Suprapubic skin (tissue), 4 donors: ENCODE measurements at regions not wholly inside any gene's neighbourhood (a gene's known extent, or its start where the extent isn't known, plus 50 kb on each side); places are given as distances from the start of the nearest gene placed in this dataset.
"Not testable (repeated sequence)": the region's sequence is repeated elsewhere in the genome, so short reads cannot be mapped to it uniquely, and the experiment has no call there.

Experiments
- DNase-seq, 2 donors: peaks; one replicate each; pipeline ENCODE4 v3.0.0-alpha.2; 2019; ENCODE audit warnings: low spot score in 2 of 2
- H3K27ac ChIP-seq: fragments of 200-600 bp; sonication (generic); one replicate; pipeline ENCODE4 v1.5.1; 2019
- H3K27me3 ChIP-seq: fragments of 200-600 bp; sonication (generic); one replicate; pipeline ENCODE4 v1.5.1; 2019
- H3K36me3 ChIP-seq: fragments of 200-600 bp; sonication (generic); one replicate; pipeline ENCODE4 v1.5.1; 2019
- H3K4me1 ChIP-seq: fragments of 200-600 bp; sonication (generic); one replicate; pipeline ENCODE4 v1.5.1; 2019
- H3K4me3 ChIP-seq: fragments of 200-600 bp; sonication (generic); one replicate; pipeline ENCODE4 v1.5.1; 2019; ENCODE audit warnings: mild to moderate bottlenecking
- H3K9me3 ChIP-seq: fragments of 200-600 bp; sonication (generic); one replicate; pipeline ENCODE4 v1.5.1; 2019
- EP300 ChIP-seq: sonication (generic); formaldehyde crosslinking; IDR thresholded peaks from one replicate; pipeline ENCODE4 v1.6.1; 2017; ENCODE audit warnings: antibody characterized with exemption
- POLR2A ChIP-seq, 2 donors: fragments of 450-650 bp; IDR thresholded peaks; one replicate each; pipeline ENCODE4 v1.6.1; 2017; ENCODE audit warnings: antibody characterized with exemption in 2 of 2, mild to moderate bottlenecking in 2 of 2, moderate library complexity in 2 of 2
- POLR2AphosphoS5 ChIP-seq, 3 donors: sonication (generic); formaldehyde crosslinking; IDR thresholded peaks; one replicate each; pipeline ENCODE4 v1.6.1; 2017; ENCODE audit warnings: antibody characterized with exemption in 3 of 3
- WGBS: methylation state at CpG from one replicate; pipeline ENCODE4 v1.1.5; 2018; 5-methylcytosine and 5-hydroxymethylcytosine counted together
- TF ChIP-seq, protein P1 (sequence below), 2 donors: fragments of 200-600 bp in 1 of 2; fragments of 450-650 bp in 1 of 2; sonication (generic) in 1 of 2; IDR thresholded peaks; one replicate each; pipeline ENCODE4 v1.5.1; 2016 to 2019; ENCODE audit warnings: antibody characterized with exemption in 2 of 2, mild to moderate bottlenecking in 1 of 2, moderate library complexity in 1 of 2

GRCh38 chr7:79604841-79605240, 151.4 kb upstream of the MAGI2 start:
- 81% methylated on average over 4 of the region's 4 CpGs for WGBS
- Histone ChIP-seq H3K36me3 (no peaks in the 10 kb centered on the region), H3K4me3 (no peak overlapping the region), H3K27me3 (no peaks in the 10 kb centered on the region), H3K4me1 (no peaks in the 10 kb centered on the region), H3K9me3 (no peaks in the 10 kb centered on the region), H3K27ac (no peak overlapping the region)
- DNase-seq: no peak
- no peak for TF ChIP-seq POLR2AphosphoS5 (IDR thresholded peaks at IDR 0.05)
- TF ChIP-seq POLR2A (IDR thresholded peaks at IDR 0.05): no peak
- TF ChIP-seq, protein P1, sequence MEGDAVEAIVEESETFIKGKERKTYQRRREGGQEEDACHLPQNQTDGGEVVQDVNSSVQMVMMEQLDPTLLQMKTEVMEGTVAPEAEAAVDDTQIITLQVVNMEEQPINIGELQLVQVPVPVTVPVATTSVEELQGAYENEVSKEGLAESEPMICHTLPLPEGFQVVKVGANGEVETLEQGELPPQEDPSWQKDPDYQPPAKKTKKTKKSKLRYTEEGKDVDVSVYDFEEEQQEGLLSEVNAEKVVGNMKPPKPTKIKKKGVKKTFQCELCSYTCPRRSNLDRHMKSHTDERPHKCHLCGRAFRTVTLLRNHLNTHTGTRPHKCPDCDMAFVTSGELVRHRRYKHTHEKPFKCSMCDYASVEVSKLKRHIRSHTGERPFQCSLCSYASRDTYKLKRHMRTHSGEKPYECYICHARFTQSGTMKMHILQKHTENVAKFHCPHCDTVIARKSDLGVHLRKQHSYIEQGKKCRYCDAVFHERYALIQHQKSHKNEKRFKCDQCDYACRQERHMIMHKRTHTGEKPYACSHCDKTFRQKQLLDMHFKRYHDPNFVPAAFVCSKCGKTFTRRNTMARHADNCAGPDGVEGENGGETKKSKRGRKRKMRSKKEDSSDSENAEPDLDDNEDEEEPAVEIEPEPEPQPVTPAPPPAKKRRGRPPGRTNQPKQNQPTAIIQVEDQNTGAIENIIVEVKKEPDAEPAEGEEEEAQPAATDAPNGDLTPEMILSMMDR (IDR thresholded peaks at IDR 0.05): no peak
- TF ChIP-seq EP300: no peak

DNA sequence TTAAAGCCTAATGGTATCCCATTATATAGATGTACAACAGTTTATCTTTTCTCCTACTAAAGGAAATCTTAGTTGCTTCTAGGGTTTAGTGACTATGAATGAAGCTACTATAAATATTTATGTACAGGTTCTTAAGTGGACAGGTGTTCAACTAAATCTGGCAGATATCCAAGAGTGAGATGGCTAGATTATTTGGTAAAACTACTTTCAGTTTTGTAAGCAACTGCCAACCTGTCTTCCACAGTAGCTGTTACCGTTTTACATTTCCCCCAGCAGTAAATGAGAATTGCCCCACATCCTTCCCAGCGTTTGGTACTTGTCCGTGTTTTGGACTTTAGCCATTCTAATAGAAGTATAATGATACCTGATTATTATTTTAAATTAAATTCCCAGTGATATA, 144.9 kb upstream of the MAGI2 start:
- Histone ChIP-seq H3K36me3 (no peaks in the 10 kb centered on the region), H3K4me3 (no peak overlapping the region), H3K9me3 (no peaks in the 10 kb centered on the region), H3K27ac (no peak overlapping the region), H3K27me3 (no peaks in the 10 kb centered on the region), H3K4me1 (no peaks in the 10 kb centered on the region)
- no peak for DNase-seq
- 58% methylated on average over 3 of the region's 3 CpGs for WGBS
- TF ChIP-seq, protein P1 (IDR thresholded peaks at IDR 0.05): no peak
- TF ChIP-seq POLR2AphosphoS5 (IDR thresholded peaks at IDR 0.05) (no peak), EP300 (no peak), POLR2A (IDR thresholded peaks at IDR 0.05) (no peak)

DNA sequence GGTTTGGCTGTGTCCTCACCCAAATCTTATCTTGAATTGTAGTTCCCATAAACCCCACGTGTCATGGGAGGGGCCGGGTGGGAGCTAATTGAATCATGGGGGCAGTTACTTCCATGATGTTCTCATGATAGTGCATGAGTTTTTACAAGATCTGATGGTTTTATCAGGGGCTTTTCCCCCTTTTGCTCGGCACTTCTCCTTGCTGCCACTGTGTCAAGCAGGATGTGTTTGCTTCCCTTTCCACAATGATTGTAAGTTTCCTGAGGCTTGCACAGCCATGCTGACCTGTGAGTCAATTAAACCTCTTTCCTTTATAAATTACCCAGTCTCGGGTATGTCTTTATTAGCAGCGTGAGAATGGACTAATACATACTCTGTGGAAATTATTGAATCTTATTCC, 141.2 kb upstream of the MAGI2 start:
- H3K27ac ChIP-seq, H3K4me1 ChIP-seq, H3K9me3 ChIP-seq, H3K27me3 ChIP-seq, H3K36me3 ChIP-seq, H3K4me3 ChIP-seq, DNase-seq: not testable (repeated sequence)
- WGBS: 53% methylated on average over 5 of the region's 5 CpGs

GRCh38 chr7:79593866-79594301, 140.4 kb upstream of the MAGI2 start:
- no peak overlapping the region for H3K27ac ChIP-seq
- H3K4me3 ChIP-seq: no peak overlapping the region
- no peaks in the 10 kb centered on the region for H3K9me3 ChIP-seq
- no peaks in the 10 kb centered on the region for H3K27me3 ChIP-seq
- TF ChIP-seq POLR2AphosphoS5 (IDR thresholded peaks at IDR 0.05): no peak
- H3K4me1 ChIP-seq: no peaks in the 10 kb centered on the region
- H3K36me3 ChIP-seq: no peaks in the 10 kb centered on the region
- no peak for DNase-seq

DNA sequence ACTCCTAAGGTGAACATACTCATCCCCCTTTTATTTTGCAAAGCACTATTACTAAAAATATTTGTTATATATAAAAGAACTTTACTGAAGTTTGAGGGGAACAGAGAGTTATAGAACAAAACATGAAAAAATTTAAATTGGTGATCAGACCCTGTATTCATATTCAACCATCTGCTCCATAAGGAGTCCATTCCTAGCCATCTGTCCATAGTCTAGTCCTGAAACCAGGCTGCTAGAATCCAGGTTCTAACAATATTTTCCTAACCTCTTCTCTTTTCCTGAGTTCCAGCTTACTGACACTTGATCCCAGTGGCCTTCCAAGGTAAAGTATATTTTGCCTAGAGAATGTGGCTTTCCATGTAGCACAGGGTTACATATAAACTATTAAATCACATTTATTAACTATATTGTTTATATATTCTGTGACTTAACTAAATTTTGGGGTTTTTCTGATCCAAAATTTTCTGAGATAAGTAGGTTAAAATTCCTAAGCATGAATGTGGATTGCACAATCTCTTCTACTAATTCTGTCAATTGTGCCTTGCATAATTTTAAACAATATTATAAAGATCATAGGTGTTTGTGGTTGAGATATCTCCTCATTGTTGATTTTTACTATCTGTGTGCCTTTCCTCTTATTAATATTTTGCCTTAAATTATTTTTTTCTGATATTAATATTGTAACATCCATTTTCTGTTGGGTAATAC, 137.6 kb upstream of the MAGI2 start:
- TF ChIP-seq, protein P1 (IDR thresholded peaks at IDR 0.05): no peak
- TF ChIP-seq POLR2AphosphoS5 (IDR thresholded peaks at IDR 0.05) (no peak), EP300 (no peak), POLR2A (IDR thresholded peaks at IDR 0.05) (no peak)

DNA sequence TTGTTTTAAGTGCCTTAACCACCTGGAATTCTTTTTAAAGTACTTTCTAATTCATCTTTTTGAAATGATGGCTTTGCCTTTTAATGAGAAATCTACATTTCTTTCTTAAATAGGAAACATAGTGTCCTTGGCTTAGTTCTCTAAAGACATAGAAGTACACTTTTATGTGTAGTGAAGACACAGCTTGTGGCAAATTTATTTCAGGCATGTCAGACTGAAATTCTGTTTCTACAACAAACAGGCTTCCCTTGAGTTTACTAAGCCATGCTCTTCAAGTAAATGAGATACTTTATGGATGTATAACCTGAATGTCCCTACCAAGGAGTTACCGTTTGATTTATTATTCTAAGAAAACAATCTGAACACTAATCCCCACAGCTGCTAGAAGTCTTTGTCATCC, 136.9 kb upstream of the MAGI2 start:
- DNase-seq: no peak
- no peaks in the 10 kb centered on the region for H3K4me1 ChIP-seq
- H3K9me3 ChIP-seq: no peaks in the 10 kb centered on the region
- no peaks in the 10 kb centered on the region for H3K27me3 ChIP-seq
- no peak overlapping the region for H3K4me3 ChIP-seq
- H3K27ac ChIP-seq: no peak overlapping the region
- no peaks in the 10 kb centered on the region for H3K36me3 ChIP-seq
- TF ChIP-seq POLR2A (IDR thresholded peaks at IDR 0.05) (no peak), POLR2AphosphoS5 (IDR thresholded peaks at IDR 0.05) (no peak), EP300 (no peak)
- TF ChIP-seq, protein P1 (IDR thresholded peaks at IDR 0.05): no peak
- WGBS: 74% methylated on average over 1 of the region's 1 CpG

More for the DNA sequence above, 137.6 kb upstream of the MAGI2 start:
- no peaks in the 10 kb centered on the region for H3K27me3 ChIP-seq
- no peaks in the 10 kb centered on the region for H3K4me1 ChIP-seq
- no peaks in the 10 kb centered on the region for H3K9me3 ChIP-seq
- no peak overlapping the region for H3K27ac ChIP-seq
- no peak overlapping the region for H3K4me3 ChIP-seq
- DNase-seq: no peak
- no peaks in the 10 kb centered on the region for H3K36me3 ChIP-seq
